ENCODE measurements at regions not wholly inside any gene's neighbourhood (a gene's known extent, or its start where the extent isn't known, plus 50 kb on each side); places are given as distances from the start of the nearest gene placed in this dataset.

- no peaks in the 10 kb centered on the region for H4K20me1 ChIP-seq (ENCODE audit: control insufficient read depth, insufficient read depth, insufficient read length)
- no peak overlapping the region for H3K14ac ChIP-seq (ENCODE audit: insufficient read depth, low read length)
- H3K27ac ChIP-seq (ENCODE audit: insufficient read length, low read depth, low read length) = no peak overlapping the region
- H3K27me3 ChIP-seq (ENCODE audit: insufficient read depth, low read length) = no peaks in the 10 kb centered on the region
- H3K4me1 Mint-ChIP-seq = no peaks in the 10 kb centered on the region
- H3K9me3 Mint-ChIP-seq = no peaks in the 10 kb centered on the region
- H2AFZ ChIP-seq (ENCODE audit: low read length) = no peak overlapping the region
- no peak overlapping the region for H2AK5ac ChIP-seq (ENCODE audit: insufficient read length, low read length)
- H3K9me3 ChIP-seq (ENCODE audit: control insufficient read depth, low read depth, low read length) = no peaks in the 10 kb centered on the region
- no peak overlapping the region for H3T11ph ChIP-seq (ENCODE audit: low read length)
- no peak overlapping the region for H3K56ac ChIP-seq (ENCODE audit: insufficient read length, low read depth, low read length)
- H3K4me3 Mint-ChIP-seq = no peak overlapping the region
- H3K27me3 Mint-ChIP-seq (ENCODE audit: low read depth) = no peaks in the 10 kb centered on the region
- no peak overlapping the region for H3K27ac Mint-ChIP-seq
- H3K4ac ChIP-seq (ENCODE audit: low read depth, low read length) = no peak overlapping the region
- H2BK15ac ChIP-seq (ENCODE audit: low read depth, low read length) = no peak overlapping the region
- WGBS (ENCODE audit: extremely low coverage, insufficient read length, low lambda C conversion rate) = no CpG with 5 or more reads among the region's 3 CpGs
- H2BK12ac ChIP-seq (ENCODE audit: insufficient read length, low read depth, low read length) = no peak overlapping the region
- no peak overlapping the region for H3K9ac ChIP-seq (ENCODE audit: extremely low read depth, insufficient read length, low read length)
- H3K23ac ChIP-seq (ENCODE audit: insufficient read length, low read depth, low read length) = no peak overlapping the region
- H3K4me1 ChIP-seq (ENCODE audit: insufficient read depth, low read length) = no peaks in the 10 kb centered on the region
- no peak overlapping the region for H3K18ac ChIP-seq (ENCODE audit: insufficient read length, low read depth, low read length)
- H4K8ac ChIP-seq (replicated peaks; ENCODE audit: insufficient read length, low read depth, low read length) = no peak overlapping the region
- peak; percentile 30 for DNase-seq
- H2BK20ac ChIP-seq (ENCODE audit: low read depth, low read length, poor library complexity, severe bottlenecking) = no peak overlapping the region
- H4K91ac ChIP-seq (ENCODE audit: insufficient read length, low read depth, low read length) = no peak overlapping the region
- no peaks in the 10 kb centered on the region for H3K36me3 Mint-ChIP-seq (ENCODE audit: insufficient read depth in 1 of 3, low read depth in 3 of 3)
- no peaks in the 10 kb centered on the region for H3K23me2 ChIP-seq (ENCODE audit: insufficient read length, low read depth, low read length, poor library complexity, severe bottlenecking)
- no peaks in the 10 kb centered on the region for H3K79me2 ChIP-seq (ENCODE audit: insufficient read depth, low read length)
- H3K4me2 ChIP-seq (ENCODE audit: insufficient read depth, insufficient read length, low read length) = no peak overlapping the region
- H4K5ac ChIP-seq (ENCODE audit: insufficient read length, low read depth, low read length) = no peak overlapping the region
- H2BK120ac ChIP-seq (ENCODE audit: low read depth, low read length, poor library complexity, severe bottlenecking) = no peak overlapping the region
- TF ChIP-seq CTCF (conservative IDR thresholded peaks at IDR 0.05) = no peak
- H2BK5ac ChIP-seq (ENCODE audit: insufficient read length, low read length) = no peak overlapping the region
- H3K79me1 ChIP-seq (ENCODE audit: insufficient read depth, low read depth, low read length, poor library complexity, severe bottlenecking) = no peaks in the 10 kb centered on the region
Observed at GRCh38 chr13:63367522-63368198, 1952.0 kb upstream of the PCDH20 start.
